Uterus (tissue), 3 donors: ENCODE measurements at regions not wholly inside any gene's neighbourhood (a gene's known extent, or its start where the extent isn't known, plus 50 kb on each side); places are given as distances from the start of the nearest gene placed in this dataset.

Experiments
- DNase-seq, 2 donors: peaks; one replicate each; pipeline ENCODE4 v3.0.0-alpha.2; 2019 to 2020
- H3K27ac ChIP-seq, 2 donors: fragments of 200-600 bp; sonication (generic); 1 replicate in 1 of 2; 2 replicates in 1 of 2; pipeline ENCODE4 v1.5.1; 2016 to 2018
- H3K27me3 ChIP-seq, 2 donors: fragments of 200-600 bp; sonication (generic); one replicate each; pipeline ENCODE4 v1.5.1; 2018 to 2019; ENCODE audit warnings: control low read depth in 1 of 2
- H3K36me3 ChIP-seq, 2 donors: fragments of 200-600 bp; sonication (generic); one replicate each; pipeline ENCODE4 v1.5.1; 2019; ENCODE audit warnings: control low read depth in 1 of 2
- H3K4me1 ChIP-seq, 2 donors: fragments of 200-600 bp; sonication (generic); one replicate each; pipeline ENCODE4 v1.5.1; 2018 to 2019; ENCODE audit warnings: control low read depth in 1 of 2
- H3K4me3 ChIP-seq, 2 donors: fragments of 200-600 bp; sonication (generic); 1 replicate in 1 of 2; 2 replicates in 1 of 2; pipeline ENCODE4 v1.5.1; 2018 to 2019; ENCODE audit warnings: mild to moderate bottlenecking in 1 of 2
- H3K9me3 ChIP-seq, 2 donors: fragments of 200-600 bp; sonication (generic); one replicate each; pipeline ENCODE4 v1.5.1; 2019; ENCODE audit warnings: control low read depth in 1 of 2
- CTCF ChIP-seq, 4 experiments: fragments of 200-600 bp in 2 of 4; fragments of 450-650 bp in 2 of 4; sonication (generic) in 2 of 4; IDR thresholded peaks; one replicate each; pipeline ENCODE4 v1.5.1; 2016 to 2019; ENCODE audit warnings: antibody characterized with exemption in 4 of 4, mild to moderate bottlenecking in 2 of 4, moderate library complexity in 1 of 4
- POLR2A ChIP-seq, 2 donors: fragments of 450-650 bp; IDR thresholded peaks; one replicate each; pipeline ENCODE4 v1.6.1; 2016; ENCODE audit warnings: antibody characterized with exemption in 2 of 2, mild to moderate bottlenecking in 1 of 2, moderate library complexity in 1 of 2
- intact Hi-C: fragments of 100-400 bp; cut with DNase I; formaldehyde crosslinking; loops from one replicate; pipeline ENCODE4 v1.15.1; 2023; ENCODE audit warnings: low total_unique reads
- donor health status: DM: yes; HTN: yes; CAD: no.

- Histone ChIP-seq H3K4me3 (no peak overlapping the region), H3K27me3 (no peaks in the 10 kb centered on the region), H3K36me3 (no peaks in the 10 kb centered on the region), H3K4me1 (no peaks in the 10 kb centered on the region), H3K9me3 (no peaks in the 10 kb centered on the region), H3K27ac (no peak overlapping the region)
- intact Hi-C loops, result no loop called here
- no peak for DNase-seq
- TF ChIP-seq CTCF (IDR thresholded peaks at IDR 0.05) (no peak), POLR2A (IDR thresholded peaks at IDR 0.05) (no peak)
Measured at GRCh38 chr2:239588451-239589269, 187.8 kb upstream of the HDAC4 start.

GRCh38 chr2:239587841-239588240 lies 187.0 kb upstream of the HDAC4 start:
- H3K4me1 ChIP-seq, result no peaks in the 10 kb centered on the region
- TF ChIP-seq CTCF (IDR thresholded peaks at IDR 0.05) (no peak), POLR2A (IDR thresholded peaks at IDR 0.05) (no peak)
- H3K36me3 ChIP-seq, result no peaks in the 10 kb centered on the region
- intact Hi-C loops, result no loop called here
- H3K27me3 ChIP-seq, result no peaks in the 10 kb centered on the region
- no peaks in the 10 kb centered on the region for H3K9me3 ChIP-seq
- no peak overlapping the region for H3K27ac ChIP-seq
- H3K4me3 ChIP-seq, result no peak overlapping the region
- no peak for DNase-seq

GRCh38 chr2:239587311-239587731 lies 186.5 kb upstream of the HDAC4 start:
- DNase-seq, result no peak
- no peaks in the 10 kb centered on the region for H3K36me3 ChIP-seq
- H3K27ac ChIP-seq, result no peak overlapping the region
- intact Hi-C loops, result no loop called here
- no peaks in the 10 kb centered on the region for H3K4me1 ChIP-seq
- no peak for TF ChIP-seq CTCF (IDR thresholded peaks at IDR 0.05)
- no peak for TF ChIP-seq POLR2A (IDR thresholded peaks at IDR 0.05)
- no peaks in the 10 kb centered on the region for H3K27me3 ChIP-seq
- no peak overlapping the region for H3K4me3 ChIP-seq
- H3K9me3 ChIP-seq, result no peaks in the 10 kb centered on the region

- intact Hi-C loops, result no loop called here
- Histone ChIP-seq H3K4me3 (no peak overlapping the region), H3K27ac (no peak overlapping the region), H3K9me3 (no peaks in the 10 kb centered on the region), H3K4me1 (no peaks in the 10 kb centered on the region), H3K36me3 (no peaks in the 10 kb centered on the region), H3K27me3 (no peaks in the 10 kb centered on the region)
- DNase-seq, result no peak
- TF ChIP-seq CTCF (IDR thresholded peaks at IDR 0.05) (no peak), POLR2A (IDR thresholded peaks at IDR 0.05) (no peak)
Measured at GRCh38 chr2:239586651-239587310, 186.0 kb upstream of the HDAC4 start.

GRCh38 chr2:239585422-239585821 lies 184.6 kb upstream of the HDAC4 start:
- Histone ChIP-seq H3K9me3 (no peaks in the 10 kb centered on the region), H3K4me3 (no peak overlapping the region), H3K27ac (no peak overlapping the region), H3K27me3 (no peaks in the 10 kb centered on the region), H3K36me3 (no peaks in the 10 kb centered on the region), H3K4me1 (no peaks in the 10 kb centered on the region)
- intact Hi-C loops, result no loop called here
- TF ChIP-seq POLR2A (IDR thresholded peaks at IDR 0.05), result no peak
- TF ChIP-seq CTCF (IDR thresholded peaks at IDR 0.05), result no peak
- no peak for DNase-seq
